Activated CD8-positive, alpha-beta T cell treated with anti-CD3 and anti-CD28 coated beads for 36 hours (primary cell): ENCODE measurements at regions not wholly inside any gene's neighbourhood (a gene's known extent, or its start where the extent isn't known, plus 50 kb on each side); places are given as distances from the start of the nearest gene placed in this dataset.

Source experiments
- ATAC-seq: fragments of 200-7000 bp; cut with Tn5 transposase; one replicate; pipeline ENCODE4 v1.10.0; 2021; ENCODE audit warnings: mild to moderate bottlenecking, moderate library complexity
- CTCF ChIA-PET: fragments of 350-600 bp; sonication (Branson Sonifier 250); formaldehyde crosslinking; loops from one replicate; lab custom pipeline; 2021; ENCODE audit warnings: antibody characterized with exemption; lab: Charles Lee
- POLR2A ChIA-PET: fragments of 350-600 bp; sonication (Branson Sonifier 250); formaldehyde crosslinking; loops from one replicate; lab custom pipeline; 2021; ENCODE audit warnings: antibody characterized with exemption; lab: Charles Lee
- DNase-seq: peaks from one replicate; pipeline ENCODE4 v3.0.0-alpha.2; 2020
- H3K27ac Mint-ChIP-seq: one replicate; pipeline ENCODE4 v1.8.0; 2021; ENCODE audit warnings: mild to moderate bottlenecking, mixed read lengths
- H3K27me3 Mint-ChIP-seq: one replicate; pipeline ENCODE4 v1.8.0; 2021; ENCODE audit warnings: mixed read lengths
- H3K36me3 Mint-ChIP-seq: one replicate; pipeline ENCODE4 v1.8.0; 2021; ENCODE audit warnings: low read depth, mixed read lengths
- H3K4me1 Mint-ChIP-seq: one replicate; pipeline ENCODE4 v1.8.0; 2021; ENCODE audit warnings: low read depth, mixed read lengths
- H3K4me3 Mint-ChIP-seq: one replicate; pipeline ENCODE4 v1.8.0; 2021; ENCODE audit warnings: mild to moderate bottlenecking, moderate library complexity, mixed read lengths
- H3K9me3 Mint-ChIP-seq: one replicate; pipeline ENCODE4 v1.8.0; 2021; ENCODE audit warnings: mixed read lengths
- intact Hi-C: fragments of 100-400 bp; cut with micrococcal nuclease; formaldehyde crosslinking; loops from one replicate; pipeline ENCODE4 v1.10.0; 2022
- TF ChIP-seq, protein P1 (sequence below): fragments of 200-600 bp; IDR thresholded peaks from one replicate; pipeline ENCODE4 v1.8.0; 2022; ENCODE audit warnings: antibody characterized with exemption, mild to moderate bottlenecking

DNA sequence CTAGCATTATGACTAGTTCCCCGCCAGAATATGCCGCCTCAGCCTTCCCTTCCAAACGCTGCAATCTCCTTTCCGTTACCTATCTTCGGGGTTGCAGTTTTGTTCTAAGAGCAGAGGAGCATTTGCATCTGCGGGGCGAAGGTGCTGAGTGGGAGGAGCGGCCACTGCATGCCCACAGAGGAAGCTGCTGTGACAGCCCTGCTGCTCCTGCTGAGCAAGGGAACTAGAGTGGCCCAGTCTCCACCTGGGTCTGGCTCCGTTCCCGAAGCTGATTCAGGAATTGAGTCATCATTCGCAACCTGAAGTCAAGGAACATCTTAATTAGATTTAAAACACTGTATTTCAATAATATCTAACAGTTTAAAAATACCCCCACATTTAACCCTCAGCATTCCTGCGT, 98.2 kb upstream of the TJP1 start:
- ChIA-PET POLR2A (no interaction called here), CTCF (no interaction called here)
- H3K4me1 Mint-ChIP-seq, result no peaks in the 10 kb centered on the region
- intact Hi-C loops, result no loop called here
- DNase-seq (no peak), ATAC-seq (no peak)
- peaks cover 25% of the 10 kb centered on the region for H3K27me3 Mint-ChIP-seq
- no peaks in the 10 kb centered on the region for H3K36me3 Mint-ChIP-seq
- no peak overlapping the region for H3K4me3 Mint-ChIP-seq
- no peak overlapping the region for H3K27ac Mint-ChIP-seq
- H3K9me3 Mint-ChIP-seq, result no peaks in the 10 kb centered on the region
- TF ChIP-seq, protein P1, sequence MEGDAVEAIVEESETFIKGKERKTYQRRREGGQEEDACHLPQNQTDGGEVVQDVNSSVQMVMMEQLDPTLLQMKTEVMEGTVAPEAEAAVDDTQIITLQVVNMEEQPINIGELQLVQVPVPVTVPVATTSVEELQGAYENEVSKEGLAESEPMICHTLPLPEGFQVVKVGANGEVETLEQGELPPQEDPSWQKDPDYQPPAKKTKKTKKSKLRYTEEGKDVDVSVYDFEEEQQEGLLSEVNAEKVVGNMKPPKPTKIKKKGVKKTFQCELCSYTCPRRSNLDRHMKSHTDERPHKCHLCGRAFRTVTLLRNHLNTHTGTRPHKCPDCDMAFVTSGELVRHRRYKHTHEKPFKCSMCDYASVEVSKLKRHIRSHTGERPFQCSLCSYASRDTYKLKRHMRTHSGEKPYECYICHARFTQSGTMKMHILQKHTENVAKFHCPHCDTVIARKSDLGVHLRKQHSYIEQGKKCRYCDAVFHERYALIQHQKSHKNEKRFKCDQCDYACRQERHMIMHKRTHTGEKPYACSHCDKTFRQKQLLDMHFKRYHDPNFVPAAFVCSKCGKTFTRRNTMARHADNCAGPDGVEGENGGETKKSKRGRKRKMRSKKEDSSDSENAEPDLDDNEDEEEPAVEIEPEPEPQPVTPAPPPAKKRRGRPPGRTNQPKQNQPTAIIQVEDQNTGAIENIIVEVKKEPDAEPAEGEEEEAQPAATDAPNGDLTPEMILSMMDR, result no peak

DNA sequence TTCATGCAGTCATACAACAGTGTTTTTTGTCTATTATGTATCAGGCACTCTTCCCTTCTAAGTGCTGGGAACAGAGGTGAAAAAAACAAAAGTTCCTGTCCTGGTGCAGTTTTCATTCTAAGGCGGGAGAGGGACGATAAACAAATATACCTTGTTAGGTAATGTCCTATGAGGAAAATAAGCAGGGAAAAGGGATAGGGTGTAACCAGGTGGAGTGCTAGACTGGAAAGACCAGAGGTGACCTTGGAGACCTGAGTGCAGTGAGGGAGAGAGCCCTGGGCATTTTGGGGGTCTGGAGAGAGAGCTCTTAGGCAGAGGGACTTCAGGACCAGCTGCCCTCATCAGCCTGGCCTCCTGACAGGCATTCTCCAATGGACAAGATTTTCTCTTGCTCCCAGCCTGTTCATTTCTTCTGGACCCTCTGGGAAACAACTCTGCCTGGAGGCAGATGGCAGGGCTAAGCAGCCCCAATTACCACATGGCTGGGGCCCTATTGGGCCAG, 97.2 kb upstream of the TJP1 start:
- H3K36me3 Mint-ChIP-seq, result no peaks in the 10 kb centered on the region
- intact Hi-C loops, result no loop called here
- no peak for DNase-seq
- H3K27ac Mint-ChIP-seq, result no peak overlapping the region
- CTCF ChIA-PET, result no interaction called here
- no peak for ATAC-seq
- no peaks in the 10 kb centered on the region for H3K4me1 Mint-ChIP-seq
- H3K4me3 Mint-ChIP-seq, result no peak overlapping the region
- no peaks in the 10 kb centered on the region for H3K9me3 Mint-ChIP-seq
- H3K27me3 Mint-ChIP-seq, result peaks cover 19% of the 10 kb centered on the region
- POLR2A ChIA-PET, result no interaction called here
- TF ChIP-seq, protein P1, result no peak

DNA sequence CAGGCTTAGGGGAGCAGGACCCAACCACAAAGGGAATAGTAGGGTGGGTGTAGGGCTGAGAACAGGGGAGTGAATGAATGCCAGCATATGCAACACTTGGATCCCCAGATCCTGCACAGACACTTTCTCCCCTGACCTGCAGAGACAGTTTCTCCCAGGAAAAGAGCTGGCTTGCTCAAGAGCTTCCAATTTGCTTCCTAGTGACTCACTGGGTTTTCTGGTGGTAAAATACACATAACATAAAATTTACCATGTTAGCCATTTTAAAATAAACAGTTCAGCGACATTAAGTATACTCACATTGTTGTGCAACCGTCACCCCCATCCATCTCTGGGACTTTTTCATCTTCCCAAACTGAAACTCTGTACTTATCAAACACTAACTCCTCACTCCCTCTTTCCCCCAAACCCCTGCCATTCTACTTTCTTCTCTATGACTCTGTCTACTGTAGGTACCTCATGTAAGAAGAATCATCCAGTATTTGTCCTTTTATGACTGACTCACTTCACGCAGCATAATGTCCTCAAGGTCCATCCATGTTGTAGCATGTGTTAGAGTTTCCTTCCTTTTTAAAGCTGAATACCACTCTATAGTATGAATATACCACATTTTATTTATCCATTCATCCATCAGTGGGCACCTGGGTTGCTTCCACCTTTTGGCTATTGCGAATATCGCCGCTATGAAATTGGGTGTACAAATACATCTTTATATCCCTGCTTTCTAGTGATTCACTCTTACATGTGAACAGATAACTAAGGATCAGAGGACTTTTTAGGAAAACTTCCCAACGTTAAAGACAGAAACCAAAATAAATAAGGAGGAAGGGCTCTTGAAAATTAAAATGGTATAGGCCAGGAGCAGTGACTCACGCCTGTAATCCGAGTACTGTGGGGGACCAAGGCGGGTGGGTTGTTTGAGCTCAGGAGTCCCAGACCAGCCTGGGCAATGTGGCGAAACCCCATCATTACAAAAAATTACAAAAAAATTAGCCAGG, 95.6 kb upstream of the TJP1 start:
- CTCF ChIA-PET, result interaction anchor here (2.1 kb wide), 1 partner anchor 8 kb away, joined by 8 read pairs; no protein-coding TSS in a partner anchor
- no peaks in the 10 kb centered on the region for H3K9me3 Mint-ChIP-seq
- ATAC-seq, result no peak

DNA sequence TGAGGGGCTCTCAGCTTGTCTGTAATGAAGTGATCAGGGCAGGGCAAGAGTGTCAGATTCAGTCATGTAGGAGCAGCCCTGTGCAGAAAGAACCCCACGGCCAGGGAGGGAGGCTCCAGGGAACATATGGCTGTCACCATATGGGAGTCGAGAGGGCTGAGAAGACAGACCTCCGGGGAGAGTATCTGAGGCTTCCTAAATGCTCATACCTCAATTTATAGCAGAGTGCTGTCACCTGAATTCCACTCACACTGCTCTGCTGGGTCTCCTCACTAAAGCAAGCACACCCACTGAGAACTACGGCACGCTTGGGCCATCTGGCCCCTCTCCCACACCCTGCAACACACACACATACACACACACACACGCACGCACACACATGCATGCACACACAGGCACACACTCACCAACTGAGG, 92.3 kb upstream of the TJP1 start:
- no peak for ATAC-seq
- Mint-ChIP-seq H3K4me3 (no peak overlapping the region), H3K9me3 (peaks cover 11% of the 10 kb centered on the region), H3K4me1 (no peaks in the 10 kb centered on the region), H3K27ac (no peak overlapping the region), H3K27me3 (peaks cover 11% of the 10 kb centered on the region), H3K36me3 (no peaks in the 10 kb centered on the region)
- ChIA-PET CTCF (interaction anchor here (1.1 kb wide), 1 partner anchor 11 kb away, joined by 3 read pairs; no protein-coding TSS in a partner anchor), POLR2A (no interaction called here)
- intact Hi-C loops, result no loop called here
- no peak for DNase-seq
- TF ChIP-seq, protein P1, result no peak

More for the DNA sequence above, 95.6 kb upstream of the TJP1 start:
- H3K4me1 Mint-ChIP-seq, result no peaks in the 10 kb centered on the region
- POLR2A ChIA-PET, result no interaction called here
- H3K36me3 Mint-ChIP-seq, result no peaks in the 10 kb centered on the region
- TF ChIP-seq, protein P1, result no peak
- no peak overlapping the region for H3K27ac Mint-ChIP-seq
- H3K4me3 Mint-ChIP-seq, result no peak overlapping the region
- no peak for DNase-seq
- intact Hi-C loops, result no loop called here
- peaks cover 19% of the 10 kb centered on the region for H3K27me3 Mint-ChIP-seq
